ENCODE measurements at regions not wholly inside any gene's neighbourhood (a gene's known extent, or its start where the extent isn't known, plus 50 kb on each side); places are given as distances from the start of the nearest gene placed in this dataset.

GRCh38 chr7:118758582-118758981, 534.1 kb downstream of the ANKRD7 start:
- Histone ChIP-seq H3K36me3 (ENCODE audit: insufficient read depth, low read length) (no peaks in the 10 kb centered on the region), H3K4me3 (no peak overlapping the region), H3K27ac (no peak overlapping the region), H3K9ac (ENCODE audit: insufficient read length) (no peak overlapping the region), H3K9me3 (ENCODE audit: low read depth, low read length) (no peaks in the 10 kb centered on the region)
- no peak for DNase-seq (ENCODE audit: low read depth, low spot score)
- TF ChIP-seq FOXP2 (optimal IDR thresholded peaks at IDR 0.05; ENCODE audit: control extremely low read depth, extremely low read length, insufficient read depth) (no peak), POLR2AphosphoS5 (IDR thresholded peaks at IDR 0.05; ENCODE audit: borderline replicate concordance, low read depth, low read length) (no peak), EZH2 (IDR thresholded peaks at IDR 0.05) (no peak)

GRCh38 chr7:118759921-118760320, 535.4 kb downstream of the ANKRD7 start:
- Histone ChIP-seq H3K36me3 (ENCODE audit: insufficient read depth, low read length) (no peaks in the 10 kb centered on the region), H3K9me3 (ENCODE audit: low read depth, low read length) (no peaks in the 10 kb centered on the region), H3K4me3 (no peak overlapping the region), H3K9ac (ENCODE audit: insufficient read length) (no peak overlapping the region), H3K27ac (no peak overlapping the region)
- TF ChIP-seq POLR2AphosphoS5 (IDR thresholded peaks at IDR 0.05; ENCODE audit: borderline replicate concordance, low read depth, low read length) (no peak), FOXP2 (optimal IDR thresholded peaks at IDR 0.05; ENCODE audit: control extremely low read depth, extremely low read length, insufficient read depth) (no peak)
- DNase-seq (ENCODE audit: low read depth, low spot score), result no peak

- no peaks in the 10 kb centered on the region for H3K36me3 ChIP-seq (ENCODE audit: insufficient read depth, low read length)
- DNase-seq (ENCODE audit: low read depth, low spot score), result no peak
- no peaks in the 10 kb centered on the region for H3K9me3 ChIP-seq (ENCODE audit: low read depth, low read length)
- H3K4me3 ChIP-seq, result no peak overlapping the region
- H3K9ac ChIP-seq (ENCODE audit: insufficient read length), result no peak overlapping the region
- no peak for TF ChIP-seq EZH2 (IDR thresholded peaks at IDR 0.05)
- no peak for TF ChIP-seq POLR2AphosphoS5 (IDR thresholded peaks at IDR 0.05; ENCODE audit: borderline replicate concordance, low read depth, low read length)
- no peak for TF ChIP-seq FOXP2 (optimal IDR thresholded peaks at IDR 0.05; ENCODE audit: control extremely low read depth, extremely low read length, insufficient read depth)
- H3K27ac ChIP-seq, result no peak overlapping the region
Observed at GRCh38 chr7:118762451-118762850, 537.9 kb downstream of the ANKRD7 start.

GRCh38 chr7:118764221-118764620, 539.7 kb downstream of the ANKRD7 start:
- no peaks in the 10 kb centered on the region for H3K9me3 ChIP-seq (ENCODE audit: low read depth, low read length)
- H3K9ac ChIP-seq (ENCODE audit: insufficient read length), result no peak overlapping the region
- H3K27ac ChIP-seq, result no peak overlapping the region
- no peak for DNase-seq (ENCODE audit: low read depth, low spot score)
- TF ChIP-seq FOXP2 (optimal IDR thresholded peaks at IDR 0.05; ENCODE audit: control extremely low read depth, extremely low read length, insufficient read depth) (no peak), POLR2AphosphoS5 (IDR thresholded peaks at IDR 0.05; ENCODE audit: borderline replicate concordance, low read depth, low read length) (no peak)
- H3K36me3 ChIP-seq (ENCODE audit: insufficient read depth, low read length), result no peaks in the 10 kb centered on the region
- H3K4me3 ChIP-seq, result no peak overlapping the region

GRCh38 chr7:118771672-118772071, 547.2 kb downstream of the ANKRD7 start:
- Histone ChIP-seq H3K36me3 (ENCODE audit: insufficient read depth, low read length) (no peaks in the 10 kb centered on the region), H3K4me3 (peak overlapping the region; percentile 36; the same call in 1 of the 2 replicates), H3K27ac (peak overlapping the region; percentile 20; the same call in 1 of the 2 replicates), H3K9me3 (ENCODE audit: low read depth, low read length) (no peaks in the 10 kb centered on the region), H3K9ac (ENCODE audit: insufficient read length) (no peak overlapping the region)
- peak; percentile 83 for DNase-seq (ENCODE audit: low read depth, low spot score)
- TF ChIP-seq POLR2AphosphoS5 (IDR thresholded peaks at IDR 0.05; ENCODE audit: borderline replicate concordance, low read depth, low read length), result no peak
- TF ChIP-seq FOXP2 (optimal IDR thresholded peaks at IDR 0.05; ENCODE audit: control extremely low read depth, extremely low read length, insufficient read depth), result peak; percentile 55
- no peak for TF ChIP-seq EZH2 (IDR thresholded peaks at IDR 0.05)

- H3K9me3 ChIP-seq (ENCODE audit: low read depth, low read length), result no peaks in the 10 kb centered on the region
Observed at GRCh38 chr7:118777308-118777707, 552.8 kb downstream of the ANKRD7 start.

GRCh38 chr7:118792682-118793081, 568.2 kb downstream of the ANKRD7 start:
- Histone ChIP-seq H3K36me3 (ENCODE audit: insufficient read depth, low read length) (no peaks in the 10 kb centered on the region), H3K9me3 (ENCODE audit: low read depth, low read length) (no peaks in the 10 kb centered on the region), H3K4me3 (no peak overlapping the region), H3K27ac (no peak overlapping the region), H3K9ac (ENCODE audit: insufficient read length) (no peak overlapping the region)
- DNase-seq (ENCODE audit: low read depth, low spot score), result no peak
- TF ChIP-seq POLR2AphosphoS5 (IDR thresholded peaks at IDR 0.05; ENCODE audit: borderline replicate concordance, low read depth, low read length) (no peak), FOXP2 (optimal IDR thresholded peaks at IDR 0.05; ENCODE audit: control extremely low read depth, extremely low read length, insufficient read depth) (no peak), EZH2 (IDR thresholded peaks at IDR 0.05) (no peak)

More at GRCh38 chr7:118777308-118777707, 552.8 kb downstream of the ANKRD7 start:
- no peaks in the 10 kb centered on the region for H3K36me3 ChIP-seq (ENCODE audit: insufficient read depth, low read length)
- no peak overlapping the region for H3K27ac ChIP-seq
- DNase-seq (ENCODE audit: low read depth, low spot score), result no peak
- no peak overlapping the region for H3K4me3 ChIP-seq
- H3K9ac ChIP-seq (ENCODE audit: insufficient read length), result no peak overlapping the region
- TF ChIP-seq EZH2 (IDR thresholded peaks at IDR 0.05) (no peak), FOXP2 (optimal IDR thresholded peaks at IDR 0.05; ENCODE audit: control extremely low read depth, extremely low read length, insufficient read depth) (no peak), POLR2AphosphoS5 (IDR thresholded peaks at IDR 0.05; ENCODE audit: borderline replicate concordance, low read depth, low read length) (no peak)

- no peak overlapping the region for H3K4me3 ChIP-seq
- H3K36me3 ChIP-seq (ENCODE audit: insufficient read depth, low read length), result no peaks in the 10 kb centered on the region
- TF ChIP-seq EZH2 (IDR thresholded peaks at IDR 0.05) (no peak), FOXP2 (optimal IDR thresholded peaks at IDR 0.05; ENCODE audit: control extremely low read depth, extremely low read length, insufficient read depth) (no peak), POLR2AphosphoS5 (IDR thresholded peaks at IDR 0.05; ENCODE audit: borderline replicate concordance, low read depth, low read length) (no peak)
- H3K27ac ChIP-seq, result no peak overlapping the region
- no peak overlapping the region for H3K9ac ChIP-seq (ENCODE audit: insufficient read length)
- no peaks in the 10 kb centered on the region for H3K9me3 ChIP-seq (ENCODE audit: low read depth, low read length)
- no peak for DNase-seq (ENCODE audit: low read depth, low spot score)
Observed at GRCh38 chr7:118793582-118793981, 569.1 kb downstream of the ANKRD7 start.

- Histone ChIP-seq H3K9me3 (ENCODE audit: low read depth, low read length) (no peaks in the 10 kb centered on the region), H3K36me3 (ENCODE audit: insufficient read depth, low read length) (no peaks in the 10 kb centered on the region), H3K4me3 (no peak overlapping the region), H3K9ac (ENCODE audit: insufficient read length) (no peak overlapping the region), H3K27ac (no peak overlapping the region)
- DNase-seq (ENCODE audit: low read depth, low spot score), result no peak
- TF ChIP-seq POLR2AphosphoS5 (IDR thresholded peaks at IDR 0.05; ENCODE audit: borderline replicate concordance, low read depth, low read length) (no peak), FOXP2 (optimal IDR thresholded peaks at IDR 0.05; ENCODE audit: control extremely low read depth, extremely low read length, insufficient read depth) (no peak), EZH2 (IDR thresholded peaks at IDR 0.05) (no peak)
Observed at GRCh38 chr7:118794419-118794818, 569.9 kb downstream of the ANKRD7 start.
